Activated CD8-positive, alpha-beta memory T cell treated with anti-CD3 and anti-CD28 coated beads, Interleukin-2, amount 50 U/mL, for 48 hours (primary cell): ENCODE measurements at regions not wholly inside any gene's neighbourhood (a gene's known extent, or its start where the extent isn't known, plus 50 kb on each side); places are given as distances from the start of the nearest gene placed in this dataset.

Experiments
- DNase-seq: peaks from one replicate; pipeline ENCODE4 v3.0.0-alpha.2; 2020

- no peak for DNase-seq
These were observed 599.6 kb upstream of the ADAMTS16 start for GRCh38 chr5:4540375-4541173.

GRCh38 chr5:4541334-4541733, 598.8 kb upstream of the ADAMTS16 start:
- no peak for DNase-seq

GRCh38 chr5:4542145-4542778, 597.9 kb upstream of the ADAMTS16 start:
- no peak for DNase-seq

DNA sequence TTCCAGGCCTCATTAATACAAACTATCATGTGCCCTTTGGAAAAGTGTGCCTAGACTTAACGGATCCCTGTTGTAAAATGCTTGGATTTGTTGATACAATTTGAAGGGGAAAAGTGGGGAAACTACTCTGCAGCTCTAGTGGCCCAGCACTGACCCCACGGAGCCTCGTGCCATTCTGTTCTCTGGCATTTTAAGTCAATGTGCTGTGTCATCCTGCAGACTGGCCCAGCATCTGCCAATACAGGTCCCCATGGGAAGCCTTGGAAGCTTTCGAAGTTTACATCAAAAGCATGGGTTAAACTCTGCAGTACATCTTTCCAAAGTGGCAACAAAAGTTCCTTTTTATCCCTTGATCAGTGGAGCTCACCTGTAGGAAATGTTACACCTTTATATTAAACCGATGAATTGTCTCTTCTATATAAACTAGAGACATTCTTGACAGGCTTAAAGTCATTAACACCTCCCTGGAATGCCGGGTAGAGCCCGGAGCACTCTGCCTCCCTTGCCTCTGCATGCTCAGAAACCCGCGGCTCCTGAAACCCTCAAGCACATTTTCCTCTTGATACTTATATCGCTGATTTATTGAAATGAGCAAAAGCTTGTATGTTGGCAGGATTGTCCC, 596.0 kb upstream of the ADAMTS16 start:
- DNase-seq: no peak

- DNase-seq: no peak
These were observed 592.6 kb upstream of the ADAMTS16 start for GRCh38 chr5:4547547-4547946.

- no peak for DNase-seq
These were observed 591.8 kb upstream of the ADAMTS16 start for GRCh38 chr5:4548341-4548740.

GRCh38 chr5:4549351-4549750, 590.8 kb upstream of the ADAMTS16 start:
- no peak for DNase-seq

GRCh38 chr5:4551034-4551433, 589.1 kb upstream of the ADAMTS16 start:
- DNase-seq: no peak

DNA sequence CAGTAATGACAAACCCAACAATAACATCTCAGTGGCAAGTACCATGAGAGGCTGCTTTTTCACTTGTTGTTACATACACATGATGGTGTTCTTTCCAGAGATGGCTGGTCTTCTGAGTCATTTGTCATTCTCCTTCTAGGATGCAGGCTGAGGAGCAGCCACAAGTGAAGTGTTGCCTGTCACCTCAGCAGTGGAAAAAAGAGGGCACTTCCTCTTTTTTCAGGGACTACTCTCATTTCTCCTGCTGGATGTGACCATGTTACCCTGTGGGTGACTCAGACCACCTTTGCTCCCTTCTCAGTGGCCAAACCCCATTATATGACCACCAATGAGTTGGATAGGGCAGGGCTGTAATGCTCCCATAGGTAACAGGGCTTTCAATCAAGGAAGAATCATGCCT, 587.0 kb upstream of the ADAMTS16 start:
- DNase-seq: no peak

- DNase-seq: no peak
These were observed 586.2 kb upstream of the ADAMTS16 start for GRCh38 chr5:4553978-4554377.

DNA sequence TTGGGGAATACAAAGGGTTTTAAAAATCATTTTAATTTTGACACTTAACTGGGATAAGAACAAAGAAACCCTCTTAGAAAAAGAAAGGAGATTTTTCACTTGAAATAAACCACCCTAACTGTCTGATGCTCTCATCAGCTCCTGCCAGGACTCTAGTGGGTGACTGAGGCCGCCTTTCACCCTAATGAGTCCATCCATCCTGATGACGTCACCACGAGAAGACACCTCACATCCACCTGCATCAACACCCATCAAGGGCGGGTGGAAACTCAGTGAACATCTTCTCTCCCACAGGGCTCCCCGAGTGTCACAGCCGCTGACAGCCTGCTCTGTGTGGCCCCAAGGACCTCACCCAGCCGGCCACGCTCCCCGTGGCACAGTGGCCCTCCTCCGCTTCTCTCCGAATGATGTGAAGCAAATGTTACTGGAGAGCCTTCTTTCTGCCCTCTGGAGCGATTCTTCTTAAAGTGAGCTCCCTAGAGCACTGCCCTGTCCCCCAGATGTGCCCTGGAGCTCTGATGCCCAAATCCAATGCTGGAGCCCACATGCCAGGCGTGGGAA, 584.3 kb upstream of the ADAMTS16 start:
- no peak for DNase-seq

DNA sequence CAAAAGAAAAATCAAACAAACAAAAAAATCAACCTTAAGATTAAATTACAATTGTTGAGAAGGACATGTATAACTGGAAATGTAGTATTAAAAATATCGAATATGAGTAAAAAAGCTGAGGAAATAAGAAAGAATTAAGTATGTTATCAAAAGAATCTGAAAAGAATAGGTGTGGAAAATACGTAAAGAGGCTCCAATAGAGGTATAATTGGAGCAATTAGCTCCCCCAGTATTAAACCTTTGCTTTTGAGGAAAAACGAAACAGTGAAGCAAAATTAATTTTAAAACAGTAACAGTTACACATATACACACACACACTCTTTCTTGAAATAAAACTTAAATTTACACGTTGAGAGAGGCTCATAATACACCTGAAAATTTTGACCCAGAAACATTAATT, 578.7 kb upstream of the ADAMTS16 start:
- DNase-seq: no peak

GRCh38 chr5:4563400-4563799, 576.7 kb upstream of the ADAMTS16 start:
- no peak for DNase-seq

DNA sequence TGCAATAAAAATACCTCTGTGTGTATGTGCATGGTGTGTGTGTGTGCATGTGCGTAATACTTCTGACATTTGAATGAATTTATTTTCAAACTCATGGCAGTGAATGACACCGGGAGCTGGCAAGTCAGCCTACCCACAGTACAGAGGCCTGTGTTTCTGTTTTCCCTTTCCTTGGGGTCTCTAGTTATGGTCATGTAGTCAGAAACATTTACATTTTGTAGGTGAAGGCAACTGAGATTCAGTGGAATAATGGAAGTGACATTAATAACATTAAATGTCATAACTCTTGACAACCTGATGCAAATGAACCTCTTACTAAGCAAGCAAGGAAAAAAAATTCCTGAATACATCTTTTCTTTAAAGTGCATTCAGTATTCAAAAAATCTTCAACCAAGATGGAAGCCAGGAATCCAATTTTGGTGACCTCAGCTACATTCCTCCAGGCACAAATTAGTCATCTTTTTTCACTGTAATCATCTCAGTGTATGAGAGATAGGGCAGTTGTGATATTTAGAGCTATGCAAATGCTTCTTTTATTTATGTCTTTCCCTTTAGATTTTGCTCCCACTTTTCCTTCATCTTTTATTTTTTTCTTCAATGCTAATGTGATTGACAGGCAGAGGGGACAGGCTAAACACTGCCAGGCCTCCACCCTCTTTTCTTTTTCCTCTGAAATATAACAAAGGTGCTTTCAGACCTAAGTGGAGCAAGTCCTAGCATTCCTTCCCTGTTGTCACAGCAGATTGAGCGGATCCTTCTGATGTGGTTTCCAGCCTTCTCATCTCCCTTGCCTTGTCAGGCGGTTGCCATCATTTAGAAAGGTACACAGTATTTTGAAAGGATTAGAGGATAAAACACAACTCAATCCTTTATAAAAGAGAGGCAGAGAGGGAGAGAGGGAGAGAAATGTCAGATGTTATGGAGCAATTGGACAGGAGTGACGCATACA, 569.8 kb upstream of the ADAMTS16 start:
- no peak for DNase-seq

- no peak for DNase-seq
These were observed 568.7 kb upstream of the ADAMTS16 start for GRCh38 chr5:4571248-4571948.

- no peak for DNase-seq
These were observed 567.6 kb upstream of the ADAMTS16 start for GRCh38 chr5:4572311-4573100.

DNA sequence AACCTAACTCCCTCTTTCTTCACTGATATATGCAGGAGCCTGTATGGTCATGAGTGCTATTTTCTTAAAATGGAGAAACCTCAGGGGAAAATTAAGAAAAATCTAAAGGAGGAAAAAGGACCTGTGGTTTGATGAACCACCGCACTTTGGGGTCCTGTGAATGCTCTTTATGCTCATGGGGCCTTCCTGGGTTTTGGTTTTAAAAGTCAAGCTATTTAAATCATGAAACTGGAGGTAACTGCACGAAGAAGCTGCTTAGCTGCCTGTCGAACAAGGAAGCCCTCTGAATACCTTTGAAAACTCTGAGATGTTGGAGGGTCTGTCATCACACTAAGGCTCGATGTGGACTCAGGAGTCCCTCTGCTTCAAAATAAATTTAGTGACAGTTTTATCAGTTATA, 564.5 kb upstream of the ADAMTS16 start:
- no peak for DNase-seq

DNA sequence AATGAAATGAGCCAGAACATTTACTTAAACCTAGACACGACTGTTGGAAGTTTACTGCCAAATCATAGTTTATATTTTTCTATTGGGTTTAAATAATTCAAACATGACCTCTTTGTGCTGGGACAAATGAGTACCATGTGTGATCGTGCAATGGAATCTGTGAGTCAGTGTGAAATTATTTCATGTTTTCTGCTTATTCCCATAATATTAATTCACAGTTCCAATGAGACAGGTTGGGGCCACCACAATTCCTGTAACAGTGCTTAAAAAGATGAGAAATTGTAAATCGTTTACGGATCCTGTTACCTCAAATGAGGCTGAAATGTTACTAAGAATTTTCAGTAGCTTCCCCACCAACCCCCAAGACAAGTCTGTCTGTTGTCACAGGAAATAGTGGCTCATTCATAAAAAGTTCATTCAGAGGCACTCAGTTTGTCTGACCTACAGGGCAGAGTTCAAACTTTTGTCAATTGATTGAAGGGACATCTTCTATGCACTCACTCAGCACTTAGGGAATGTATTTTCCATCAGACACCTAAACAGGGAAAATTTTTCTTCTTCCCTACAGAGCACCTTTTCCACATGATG, 563.9 kb upstream of the ADAMTS16 start:
- DNase-seq: no peak

- no peak for DNase-seq
These were observed 563.2 kb upstream of the ADAMTS16 start for GRCh38 chr5:4576908-4577307.

GRCh38 chr5:4579679-4580078, 560.5 kb upstream of the ADAMTS16 start:
- DNase-seq: no peak

- no peak for DNase-seq
These were observed 559.4 kb upstream of the ADAMTS16 start for GRCh38 chr5:4580772-4581171.
